Posterior cingulate gyrus (tissue), 11 donors: ENCODE measurements at regions not wholly inside any gene's neighbourhood (a gene's known extent, or its start where the extent isn't known, plus 50 kb on each side); places are given as distances from the start of the nearest gene placed in this dataset.

Experiments used
- DNase-seq, 10 donors: peaks; one replicate each; pipeline versions ENCODE4 v3.0.0 to v3.0.0-alpha.2; 2020 to 2021; ENCODE audit warnings: mixed read lengths in 3 of 10
- intact Hi-C: fragments of 100-400 bp; cut with DNase I; formaldehyde crosslinking; loops from one replicate; pipeline ENCODE4 v1.15.1; 2023

GRCh38 chr1:192108161-192108560, 50.1 kb upstream of the RGS18 start:
- intact Hi-C loops, result no loop called here
- DNase-seq, result peak in 3 of 10 donors; percentile 2 to 70 (median 12)
